Fibroblast of the conjunctiva (primary cell): ENCODE measurements at regions not wholly inside any gene's neighbourhood (a gene's known extent, or its start where the extent isn't known, plus 50 kb on each side); places are given as distances from the start of the nearest gene placed in this dataset.
"Not testable (repeated sequence)": the region's sequence is repeated elsewhere in the genome, so short reads cannot be mapped to it uniquely, and the experiment has no call there.

ENCODE experiments used
- DNase-seq: peaks from one replicate; pipeline ENCODE4 v3.0.0-alpha.2; 2010; ENCODE audit warnings: low read depth

GRCh38 chr16:48003206-48003907 is 152.4 kb downstream of the ABCC12 start:
- DNase-seq, result peak; percentile 1

GRCh38 chr16:48001324-48001895 is 154.4 kb downstream of the ABCC12 start:
- DNase-seq, result no peak

GRCh38 chr16:48000622-48001021 is 155.2 kb downstream of the ABCC12 start:
- DNase-seq, result no peak

GRCh38 chr16:47999595-47999994 is 156.2 kb downstream of the ABCC12 start:
- no peak for DNase-seq

GRCh38 chr16:47995354-47995753 is 160.4 kb downstream of the ABCC12 start:
- DNase-seq, result no peak

- DNase-seq, result no peak
Observed at GRCh38 chr16:47991491-47991890, 164.3 kb downstream of the ABCC12 start.

- no peak for DNase-seq
Observed at GRCh38 chr16:47990676-47991075, 165.1 kb downstream of the ABCC12 start.

GRCh38 chr16:47987136-47987535 is 168.7 kb downstream of the ABCC12 start:
- DNase-seq, result no peak

- DNase-seq, result no peak
Observed at GRCh38 chr16:47986031-47986430, 169.8 kb downstream of the ABCC12 start.

GRCh38 chr16:47984669-47985068 is 171.1 kb downstream of the ABCC12 start:
- DNase-seq, result no peak

GRCh38 chr16:47983999-47984580 is 171.7 kb downstream of the ABCC12 start:
- DNase-seq, result no peak

GRCh38 chr16:47980212-47980611 is 175.6 kb downstream of the ABCC12 start:
- no peak for DNase-seq

GRCh38 chr16:47979616-47980182 is 176.1 kb downstream of the ABCC12 start:
- DNase-seq, result no peak

- DNase-seq, result no peak
Observed at GRCh38 chr16:47979164-47979520, 176.7 kb downstream of the ABCC12 start.

GRCh38 chr16:47978491-47979163 is 177.2 kb downstream of the ABCC12 start:
- DNase-seq, result no peak

GRCh38 chr16:47977802-47978201 is 178.0 kb downstream of the ABCC12 start:
- no peak for DNase-seq

- no peak for DNase-seq
Observed at GRCh38 chr16:47976636-47977210, 179.1 kb downstream of the ABCC12 start.

- DNase-seq, result not testable (repeated sequence)
Observed at GRCh38 chr16:47974971-47975370, 180.8 kb downstream of the ABCC12 start.

- DNase-seq, result no peak
Observed at GRCh38 chr16:47973552-47973951, 182.2 kb downstream of the ABCC12 start.

- no peak for DNase-seq
Observed at GRCh38 chr16:47972246-47972985, 183.4 kb downstream of the ABCC12 start.

GRCh38 chr16:47971225-47971624 is 184.6 kb downstream of the ABCC12 start:
- DNase-seq, result no peak
